Gastroesophageal sphincter (tissue), 3 donors: ENCODE measurements at regions not wholly inside any gene's neighbourhood (a gene's known extent, or its start where the extent isn't known, plus 50 kb on each side); places are given as distances from the start of the nearest gene placed in this dataset.

Experiments used
- CTCF ChIP-seq, 4 experiments: fragments of 200-600 bp in 2 of 4; fragments of 450-650 bp in 2 of 4; sonication (generic) in 1 of 4; IDR thresholded peaks; one replicate each; pipeline ENCODE4 v1.5.1; 2017 to 2019; ENCODE audit warnings: antibody characterized with exemption in 4 of 4, mild to moderate bottlenecking in 2 of 4, moderate library complexity in 2 of 4
- EP300 ChIP-seq: sonication (generic); formaldehyde crosslinking; IDR thresholded peaks from one replicate; pipeline ENCODE4 v1.6.1; 2017; ENCODE audit warnings: antibody characterized with exemption, mild to moderate bottlenecking
- POLR2A ChIP-seq, 2 donors: fragments of 450-650 bp; IDR thresholded peaks; one replicate each; pipeline ENCODE4 v1.6.1; 2017; ENCODE audit warnings: antibody characterized with exemption in 2 of 2, mild to moderate bottlenecking in 2 of 2, moderate library complexity in 1 of 2
- POLR2AphosphoS5 ChIP-seq: sonication (generic); formaldehyde crosslinking; IDR thresholded peaks from one replicate; pipeline ENCODE4 v1.6.1; 2017; ENCODE audit warnings: antibody characterized with exemption

GRCh38 chr4:115274545-115274944, 161.1 kb upstream of the NDST4 start:
- TF ChIP-seq CTCF (IDR thresholded peaks at IDR 0.05) (no peak), POLR2A (IDR thresholded peaks at IDR 0.05) (no peak), EP300 (no peak), POLR2AphosphoS5 (no peak)
